ENCODE measurements at regions not wholly inside any gene's neighbourhood (a gene's known extent, or its start where the extent isn't known, plus 50 kb on each side); places are given as distances from the start of the nearest gene placed in this dataset.

- H3K4me3 Mint-ChIP-seq: no peak overlapping the region
- no peak for DNase-seq
- ChIA-PET POLR2A (no interaction called here), CTCF (no interaction called here)
- no peaks in the 10 kb centered on the region for H3K27me3 Mint-ChIP-seq
- no peak overlapping the region for H3K27ac Mint-ChIP-seq
- no peaks in the 10 kb centered on the region for H3K36me3 Mint-ChIP-seq (ENCODE audit: low read depth)
- H3K9me3 Mint-ChIP-seq: no peaks in the 10 kb centered on the region
- no peaks in the 10 kb centered on the region for H3K4me1 Mint-ChIP-seq
Observed at GRCh38 chr9:105963343-105964099, 269.2 kb downstream of the TMEM38B start.

GRCh38 chr9:105964156-105964555, 269.8 kb downstream of the TMEM38B start:
- ChIA-PET POLR2A (no interaction called here), CTCF (no interaction called here)
- Mint-ChIP-seq H3K4me3 (no peak overlapping the region), H3K9me3 (no peaks in the 10 kb centered on the region), H3K4me1 (no peaks in the 10 kb centered on the region), H3K27me3 (no peaks in the 10 kb centered on the region), H3K36me3 (ENCODE audit: low read depth) (no peaks in the 10 kb centered on the region), H3K27ac (no peak overlapping the region)
- DNase-seq: no peak

- H3K36me3 Mint-ChIP-seq (ENCODE audit: low read depth): no peaks in the 10 kb centered on the region
- H3K27me3 Mint-ChIP-seq: no peaks in the 10 kb centered on the region
- CTCF ChIA-PET: no interaction called here
- no peak for DNase-seq
- no peak overlapping the region for H3K27ac Mint-ChIP-seq
- POLR2A ChIA-PET: no interaction called here
- no peak overlapping the region for H3K4me3 Mint-ChIP-seq
- H3K4me1 Mint-ChIP-seq: no peaks in the 10 kb centered on the region
- H3K9me3 Mint-ChIP-seq: no peaks in the 10 kb centered on the region
Observed at GRCh38 chr9:105966834-105967233, 272.5 kb downstream of the TMEM38B start.

- ChIA-PET CTCF (no interaction called here), POLR2A (no interaction called here)
- H3K36me3 Mint-ChIP-seq (ENCODE audit: low read depth): no peaks in the 10 kb centered on the region
- no peak overlapping the region for H3K4me3 Mint-ChIP-seq
- DNase-seq: no peak
- H3K27ac Mint-ChIP-seq: no peak overlapping the region
- H3K4me1 Mint-ChIP-seq: no peaks in the 10 kb centered on the region
- no peaks in the 10 kb centered on the region for H3K9me3 Mint-ChIP-seq
- no peaks in the 10 kb centered on the region for H3K27me3 Mint-ChIP-seq
Observed at GRCh38 chr9:105967248-105967647, 272.9 kb downstream of the TMEM38B start.

GRCh38 chr9:105967797-105968196, 273.5 kb downstream of the TMEM38B start:
- CTCF ChIA-PET: no interaction called here
- Mint-ChIP-seq H3K27me3 (no peaks in the 10 kb centered on the region), H3K4me1 (no peaks in the 10 kb centered on the region), H3K27ac (no peak overlapping the region), H3K36me3 (ENCODE audit: low read depth) (no peaks in the 10 kb centered on the region), H3K9me3 (no peaks in the 10 kb centered on the region), H3K4me3 (no peak overlapping the region)
- POLR2A ChIA-PET: no interaction called here
- no peak for DNase-seq

GRCh38 chr9:105968811-105969466, 274.6 kb downstream of the TMEM38B start:
- H3K27ac Mint-ChIP-seq: no peak overlapping the region
- H3K4me1 Mint-ChIP-seq: no peaks in the 10 kb centered on the region
- H3K9me3 Mint-ChIP-seq: no peaks in the 10 kb centered on the region
- no peak for DNase-seq
- no peaks in the 10 kb centered on the region for H3K36me3 Mint-ChIP-seq (ENCODE audit: low read depth)
- ChIA-PET CTCF (no interaction called here), POLR2A (no interaction called here)
- no peaks in the 10 kb centered on the region for H3K27me3 Mint-ChIP-seq
- no peak overlapping the region for H3K4me3 Mint-ChIP-seq

GRCh38 chr9:105969636-105970035, 275.3 kb downstream of the TMEM38B start:
- H3K27me3 Mint-ChIP-seq: no peaks in the 10 kb centered on the region
- CTCF ChIA-PET: no interaction called here
- no peaks in the 10 kb centered on the region for H3K36me3 Mint-ChIP-seq (ENCODE audit: low read depth)
- H3K27ac Mint-ChIP-seq: no peak overlapping the region
- POLR2A ChIA-PET: no interaction called here
- H3K4me1 Mint-ChIP-seq: no peaks in the 10 kb centered on the region
- H3K9me3 Mint-ChIP-seq: no peaks in the 10 kb centered on the region
- no peak overlapping the region for H3K4me3 Mint-ChIP-seq
- no peak for DNase-seq

- no peaks in the 10 kb centered on the region for H3K9me3 Mint-ChIP-seq
- ChIA-PET POLR2A (no interaction called here), CTCF (no interaction called here)
- no peaks in the 10 kb centered on the region for H3K36me3 Mint-ChIP-seq (ENCODE audit: low read depth)
- no peaks in the 10 kb centered on the region for H3K27me3 Mint-ChIP-seq
- no peaks in the 10 kb centered on the region for H3K4me1 Mint-ChIP-seq
- H3K27ac Mint-ChIP-seq: no peak overlapping the region
- DNase-seq: no peak
- H3K4me3 Mint-ChIP-seq: no peak overlapping the region
Observed at GRCh38 chr9:105971986-105972385, 277.6 kb downstream of the TMEM38B start.

GRCh38 chr9:105972466-105973204, 278.3 kb downstream of the TMEM38B start:
- no peaks in the 10 kb centered on the region for H3K9me3 Mint-ChIP-seq
- H3K4me3 Mint-ChIP-seq: no peak overlapping the region
- no peak overlapping the region for H3K27ac Mint-ChIP-seq
- no peak for DNase-seq
- ChIA-PET CTCF (interaction anchor here (0.6 kb wide), 1 partner anchor 548 kb away, joined by 3 read pairs; no protein-coding TSS in a partner anchor), POLR2A (no interaction called here)
- H3K27me3 Mint-ChIP-seq: no peaks in the 10 kb centered on the region
- no peaks in the 10 kb centered on the region for H3K4me1 Mint-ChIP-seq
- H3K36me3 Mint-ChIP-seq (ENCODE audit: low read depth): no peaks in the 10 kb centered on the region

- no peak for DNase-seq
- Mint-ChIP-seq H3K36me3 (ENCODE audit: low read depth) (no peaks in the 10 kb centered on the region), H3K9me3 (no peaks in the 10 kb centered on the region), H3K27me3 (no peaks in the 10 kb centered on the region), H3K4me3 (no peak overlapping the region), H3K27ac (no peak overlapping the region), H3K4me1 (no peaks in the 10 kb centered on the region)
- POLR2A ChIA-PET: no interaction called here
- CTCF ChIA-PET: no interaction called here
Observed at GRCh38 chr9:105973951-105974351, 279.6 kb downstream of the TMEM38B start.

GRCh38 chr9:105975886-105976645, 281.7 kb downstream of the TMEM38B start:
- DNase-seq: no peak
- Mint-ChIP-seq H3K4me3 (no peak overlapping the region), H3K4me1 (no peaks in the 10 kb centered on the region), H3K36me3 (ENCODE audit: low read depth) (no peaks in the 10 kb centered on the region), H3K27me3 (no peaks in the 10 kb centered on the region), H3K27ac (no peak overlapping the region), H3K9me3 (no peaks in the 10 kb centered on the region)
- ChIA-PET CTCF (no interaction called here), POLR2A (no interaction called here)

- no peak overlapping the region for H3K4me3 Mint-ChIP-seq
- ChIA-PET CTCF (no interaction called here), POLR2A (no interaction called here)
- no peaks in the 10 kb centered on the region for H3K4me1 Mint-ChIP-seq
- no peaks in the 10 kb centered on the region for H3K27me3 Mint-ChIP-seq
- no peaks in the 10 kb centered on the region for H3K9me3 Mint-ChIP-seq
- DNase-seq: no peak
- H3K36me3 Mint-ChIP-seq (ENCODE audit: low read depth): no peaks in the 10 kb centered on the region
- no peak overlapping the region for H3K27ac Mint-ChIP-seq
Observed at GRCh38 chr9:105978336-105978735, 284.0 kb downstream of the TMEM38B start.

- Mint-ChIP-seq H3K27me3 (no peaks in the 10 kb centered on the region), H3K4me1 (no peaks in the 10 kb centered on the region), H3K4me3 (no peak overlapping the region), H3K36me3 (ENCODE audit: low read depth) (no peaks in the 10 kb centered on the region), H3K27ac (no peak overlapping the region), H3K9me3 (no peaks in the 10 kb centered on the region)
- CTCF ChIA-PET: no interaction called here
- POLR2A ChIA-PET: no interaction called here
- DNase-seq: no peak
Observed at GRCh38 chr9:105978826-105979225, 284.5 kb downstream of the TMEM38B start.

All from activated CD4-positive, alpha-beta T cell treated with anti-CD3 and anti-CD28 coated beads, Interleukin-2, amount 10 ng/mL, durations not matched to agents 7 days and 5 days (primary cell).